Spleen (tissue), 11 donors: ENCODE measurements at regions not wholly inside any gene's neighbourhood (a gene's known extent, or its start where the extent isn't known, plus 50 kb on each side); places are given as distances from the start of the nearest gene placed in this dataset.

ENCODE experiments used
- DNase-seq: peaks from one replicate; pipeline ENCODE4 v3.0.0-alpha.2; 2020
- H3K27ac ChIP-seq, 8 donors: fragments of 200-600 bp; sonication (generic) in 7 of 8; 1 replicate in 4 of 8; 2 replicates in 4 of 8; pipeline versions ENCODE4 v1.5.0 to v1.8.0; 2016 to 2021; ENCODE audit warnings: inconsistent platforms in 4 of 8, mild to moderate bottlenecking in 4 of 8, moderate library complexity in 1 of 8
- H3K27me3 ChIP-seq, 7 donors: fragments of 200-600 bp; sonication (generic) in 6 of 7; replicated peaks in 1 of 7; 1 replicate in 4 of 7; 2 replicates in 3 of 7; pipeline versions ENCODE4 v1.5.0 to v1.8.0; 2016 to 2021; ENCODE audit warnings: inconsistent platforms in 3 of 7, mild to moderate bottlenecking in 1 of 7
- H3K36me3 ChIP-seq, 6 donors: fragments of 200-600 bp; sonication (generic) in 5 of 6; 1 replicate in 4 of 6; 2 replicates in 2 of 6; pipeline versions ENCODE4 v1.5.0 to v1.8.0; 2016 to 2021; ENCODE audit warnings: inconsistent platforms in 2 of 6
- H3K4me1 ChIP-seq, 6 donors: fragments of 200-600 bp; sonication (generic) in 5 of 6; 1 replicate in 3 of 6; 2 replicates in 3 of 6; pipeline versions ENCODE4 v1.5.0 to v1.8.0; 2016 to 2021; ENCODE audit warnings: inconsistent platforms in 3 of 6
- H3K4me3 ChIP-seq, 8 donors: fragments of 200-600 bp; sonication (generic) in 7 of 8; 1 replicate in 4 of 8; 2 replicates in 4 of 8; pipeline versions ENCODE4 v1.5.0 to v1.8.0; 2016 to 2021; ENCODE audit warnings: inconsistent platforms in 4 of 8, mild to moderate bottlenecking in 4 of 8, moderate library complexity in 2 of 8
- H3K9me3 ChIP-seq, 8 donors: fragments of 200-600 bp; sonication (generic) in 7 of 8; 1 replicate in 4 of 8; 2 replicates in 4 of 8; pipeline versions ENCODE4 v1.5.0 to v1.8.0; 2016 to 2021; ENCODE audit warnings: inconsistent platforms in 4 of 8
- POLR2A ChIP-seq, 3 donors: fragments of 450-650 bp; IDR thresholded peaks; one replicate each; pipeline ENCODE4 v1.5.1; 2017; ENCODE audit warnings: antibody characterized with exemption in 3 of 3, mild to moderate bottlenecking in 1 of 3
- POLR2AphosphoS5 ChIP-seq, 3 donors: sonication (generic); formaldehyde crosslinking; IDR thresholded peaks; one replicate each; pipeline ENCODE4 v1.5.1; 2017; ENCODE audit warnings: antibody characterized with exemption in 3 of 3
- WGBS, 5 donors: extraction: QIAGEN DNeasy Blood & Tissue Kit in 3 of 5; methylation state at CpG; one replicate each; pipeline versions ENCODE4 v1.1.5 to v1.1.7; 2013 to 2018; 5-methylcytosine and 5-hydroxymethylcytosine counted together
- intact Hi-C: fragments of 100-400 bp; cut with DNase I; formaldehyde crosslinking; loops from one replicate; pipeline ENCODE4 v1.15.0; 2023; ENCODE audit warnings: low total_unique reads
- TF ChIP-seq, protein P1 (sequence below), 11 experiments: fragments of 200-600 bp in 7 of 11; fragments of 450-650 bp in 4 of 11; sonication (generic) in 4 of 11; IDR thresholded peaks in 8 of 11; conservative IDR thresholded peaks in 3 of 11; 1 replicate in 7 of 11; 2 replicates in 4 of 11; pipeline versions ENCODE4 v1.4.0 to v1.8.0; 2016 to 2021; ENCODE audit warnings: antibody characterized with exemption in 11 of 11, inconsistent platforms in 4 of 11, mild to moderate bottlenecking in 1 of 11
- donor health status: healthy with polysubstance abuse.
- donor health status: DM: no; HTN: no; CAD: no; lungs with moderate emphysema.
- donor health status: DM: no; HTN: no; CAD: no.
- donor health status: Bipolar disorder and iron deficiency.
- donor health status: healthy.
- donor health status: DM: no; HTN: no; CAD: no.
- donor health status: DM: yes; HTN: yes; CAD: no.

DNA sequence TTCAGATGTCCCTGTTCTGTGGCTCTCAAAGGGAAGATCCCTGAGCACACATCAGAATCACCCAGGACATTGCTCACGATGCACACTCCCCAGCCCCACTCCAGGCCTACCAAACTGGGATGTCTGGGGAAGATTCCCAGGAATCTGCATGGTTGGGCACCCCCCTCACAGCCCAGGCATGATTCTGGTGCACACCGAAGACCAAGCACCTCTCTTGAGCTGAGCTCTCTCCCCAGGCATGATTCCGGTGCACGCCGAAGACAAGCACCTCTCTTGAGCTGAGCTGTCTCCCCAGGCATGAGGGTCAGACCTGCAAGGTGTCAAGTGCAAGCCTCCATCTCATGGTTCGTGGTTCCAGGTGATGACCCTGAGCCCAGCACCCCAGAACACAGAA is 112.2 kb upstream of the MEF2A start:
- intact Hi-C loops = no loop called here
- WGBS, 5 donors = 84 to 98% (median 95%) methylated on average over 2 to 6 of the region's 6 CpGs

GRCh38 chr15:99454107-99454809 is 111.5 kb upstream of the MEF2A start:
- peaks cover 24 to 58% (median 51%) of the 10 kb centered on the region in 6 donors for H3K4me1 ChIP-seq

More for the DNA sequence above, 112.2 kb upstream of the MEF2A start:
- Histone ChIP-seq H3K9me3 (peaks cover 0 to 6% (median 0%) of the 10 kb centered on the region in 8 donors), H3K36me3 (no peaks in the 10 kb centered on the region), H3K27me3 (no peaks in the 10 kb centered on the region), H3K27ac (peak overlapping the region in 5 of 8 donors; percentile 11 to 81 (median 72)), H3K4me3 (no peak overlapping the region), H3K4me1 (peaks cover 24 to 58% (median 51%) of the 10 kb centered on the region in 6 donors)
- no peak for DNase-seq
- TF ChIP-seq POLR2AphosphoS5 (IDR thresholded peaks at IDR 0.05) = no peak
- TF ChIP-seq, protein P1, sequence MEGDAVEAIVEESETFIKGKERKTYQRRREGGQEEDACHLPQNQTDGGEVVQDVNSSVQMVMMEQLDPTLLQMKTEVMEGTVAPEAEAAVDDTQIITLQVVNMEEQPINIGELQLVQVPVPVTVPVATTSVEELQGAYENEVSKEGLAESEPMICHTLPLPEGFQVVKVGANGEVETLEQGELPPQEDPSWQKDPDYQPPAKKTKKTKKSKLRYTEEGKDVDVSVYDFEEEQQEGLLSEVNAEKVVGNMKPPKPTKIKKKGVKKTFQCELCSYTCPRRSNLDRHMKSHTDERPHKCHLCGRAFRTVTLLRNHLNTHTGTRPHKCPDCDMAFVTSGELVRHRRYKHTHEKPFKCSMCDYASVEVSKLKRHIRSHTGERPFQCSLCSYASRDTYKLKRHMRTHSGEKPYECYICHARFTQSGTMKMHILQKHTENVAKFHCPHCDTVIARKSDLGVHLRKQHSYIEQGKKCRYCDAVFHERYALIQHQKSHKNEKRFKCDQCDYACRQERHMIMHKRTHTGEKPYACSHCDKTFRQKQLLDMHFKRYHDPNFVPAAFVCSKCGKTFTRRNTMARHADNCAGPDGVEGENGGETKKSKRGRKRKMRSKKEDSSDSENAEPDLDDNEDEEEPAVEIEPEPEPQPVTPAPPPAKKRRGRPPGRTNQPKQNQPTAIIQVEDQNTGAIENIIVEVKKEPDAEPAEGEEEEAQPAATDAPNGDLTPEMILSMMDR (IDR thresholded peaks at IDR 0.05 in 8 of 11, conservative IDR thresholded peaks at IDR 0.05 in 3 of 11) = no peak
- no peak for TF ChIP-seq POLR2A (IDR thresholded peaks at IDR 0.05)

GRCh38 chr15:99454941-99455788 is 110.6 kb upstream of the MEF2A start:
- peaks cover 0 to 6% (median 0%) of the 10 kb centered on the region in 8 donors for H3K9me3 ChIP-seq
- WGBS, 5 donors = 57 to 78% (median 65%) methylated on average over 13 to 19 of the region's 19 CpGs
- peaks cover 24 to 55% (median 51%) of the 10 kb centered on the region in 6 donors for H3K4me1 ChIP-seq
- intact Hi-C loops = no loop called here
- no peak overlapping the region for H3K4me3 ChIP-seq
- no peaks in the 10 kb centered on the region for H3K36me3 ChIP-seq
- TF ChIP-seq POLR2A (IDR thresholded peaks at IDR 0.05) (no peak), POLR2AphosphoS5 (IDR thresholded peaks at IDR 0.05) (peak; percentile 63 to 71 (median 71))
- H3K27me3 ChIP-seq = no peaks in the 10 kb centered on the region
- peak overlapping the region; percentile 14 to 83 (median 74) for H3K27ac ChIP-seq
- no peak for DNase-seq

More at GRCh38 chr15:99454107-99454809, 111.5 kb upstream of the MEF2A start:
- TF ChIP-seq, protein P1 (IDR thresholded peaks at IDR 0.05 in 8 of 11, conservative IDR thresholded peaks at IDR 0.05 in 3 of 11) = no peak
- TF ChIP-seq POLR2A (IDR thresholded peaks at IDR 0.05) (no peak), POLR2AphosphoS5 (IDR thresholded peaks at IDR 0.05) (no peak)
- no peaks in the 10 kb centered on the region for H3K27me3 ChIP-seq
- 84 to 93% (median 87%) methylated on average over 6 of the region's 6 CpGs for WGBS, 5 donors
- H3K27ac ChIP-seq = peak overlapping the region in 7 of 8 donors; percentile 62 to 83 (median 79)
- DNase-seq = no peak
- H3K36me3 ChIP-seq = no peaks in the 10 kb centered on the region
- intact Hi-C loops = no loop called here
- H3K4me3 ChIP-seq = no peak overlapping the region
- H3K9me3 ChIP-seq = peaks cover 0 to 6% (median 0%) of the 10 kb centered on the region in 8 donors

DNA sequence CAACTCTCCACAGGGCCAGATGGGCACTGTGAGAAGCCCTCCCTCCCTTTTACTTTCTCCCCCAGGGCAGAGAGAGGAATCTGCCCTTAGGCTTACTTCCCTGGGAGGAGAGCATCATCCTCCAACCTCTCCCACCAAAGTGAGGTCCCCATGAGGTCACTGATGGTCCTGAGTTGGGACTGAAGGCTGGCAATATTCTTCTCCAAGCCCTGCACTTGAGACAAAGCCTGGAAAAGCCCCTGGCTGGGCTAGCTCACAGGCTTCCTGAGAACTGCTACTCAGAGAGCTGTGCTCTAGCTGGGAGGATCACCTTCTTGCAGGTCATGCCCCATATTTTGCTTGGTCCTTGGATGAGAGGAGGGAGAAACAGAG is 110.0 kb upstream of the MEF2A start:
- intact Hi-C loops = no loop called here
- Histone ChIP-seq H3K9me3 (peaks cover 0 to 10% (median 0%) of the 10 kb centered on the region in 8 donors), H3K36me3 (no peaks in the 10 kb centered on the region), H3K4me1 (peaks cover 24 to 49% (median 46%) of the 10 kb centered on the region in 6 donors), H3K4me3 (no peak overlapping the region), H3K27me3 (no peaks in the 10 kb centered on the region), H3K27ac (peak overlapping the region in 4 of 8 donors; percentile 31 to 81 (median 74))
- TF ChIP-seq POLR2AphosphoS5 (IDR thresholded peaks at IDR 0.05) = no peak
- no peak for TF ChIP-seq POLR2A (IDR thresholded peaks at IDR 0.05)
- TF ChIP-seq, protein P1 (IDR thresholded peaks at IDR 0.05 in 8 of 11, conservative IDR thresholded peaks at IDR 0.05 in 3 of 11) = no peak
- no peak for DNase-seq
